Sigmoid colon (tissue), 6 donors: ENCODE measurements at regions not wholly inside any gene's neighbourhood (a gene's known extent, or its start where the extent isn't known, plus 50 kb on each side); places are given as distances from the start of the nearest gene placed in this dataset.

Source experiments
- DNase-seq: peaks from one replicate; pipeline ENCODE4 v3.0.0-alpha.2; 2019
- H3K27ac ChIP-seq, 4 donors: fragments of 200-600 bp; sonication (generic); one replicate each; pipeline ENCODE4 v1.5.1; 2016 to 2019; ENCODE audit warnings: mild to moderate bottlenecking in 1 of 4
- H3K27me3 ChIP-seq, 3 donors: fragments of 200-600 bp; sonication (generic); one replicate each; pipeline ENCODE4 v1.5.1; 2019; ENCODE audit warnings: mild to moderate bottlenecking in 1 of 3
- H3K36me3 ChIP-seq, 4 donors: fragments of 200-600 bp; sonication (generic); one replicate each; pipeline ENCODE4 v1.5.1; 2016 to 2019
- H3K4me1 ChIP-seq, 4 donors: fragments of 200-600 bp; sonication (generic); one replicate each; pipeline ENCODE4 v1.5.1; 2017 to 2019
- H3K4me3 ChIP-seq, 4 donors: fragments of 200-600 bp; sonication (generic); one replicate each; pipeline ENCODE4 v1.5.1; 2017 to 2019; ENCODE audit warnings: mild to moderate bottlenecking in 2 of 4, moderate library complexity in 1 of 4
- H3K9me3 ChIP-seq, 4 donors: fragments of 200-600 bp in 3 of 4; sonication (generic) in 3 of 4; one replicate each; pipeline versions ENCODE4 v1.5.1 to v1.6.1; 2013 to 2019
- EP300 ChIP-seq, 4 donors: sonication (generic); formaldehyde crosslinking; IDR thresholded peaks; one replicate each; pipeline ENCODE4 v1.6.1; 2017; ENCODE audit warnings: antibody characterized with exemption in 4 of 4
- POLR2A ChIP-seq, 2 donors: fragments of 450-650 bp; IDR thresholded peaks; one replicate each; pipeline ENCODE4 v1.6.1; 2016; ENCODE audit warnings: antibody characterized with exemption in 2 of 2, mild to moderate bottlenecking in 2 of 2, moderate library complexity in 2 of 2
- POLR2AphosphoS5 ChIP-seq, 4 donors: sonication (generic); formaldehyde crosslinking; IDR thresholded peaks; one replicate each; pipeline ENCODE4 v1.6.1; 2017; ENCODE audit warnings: antibody characterized with exemption in 4 of 4
- WGBS, 2 donors: extraction: QIAGEN DNeasy Blood & Tissue Kit; methylation state at CpG; one replicate each; pipeline ENCODE4 v1.1.7; 2013; 5-methylcytosine and 5-hydroxymethylcytosine counted together
- intact Hi-C: fragments of 100-400 bp; cut with DNase I; formaldehyde crosslinking; loops from one replicate; pipeline ENCODE4 v1.15.1; 2023
- TF ChIP-seq, protein P1 (sequence below), 4 experiments: fragments of 450-650 bp in 3 of 4; fragments of 200-600 bp in 1 of 4; IDR thresholded peaks; one replicate each; pipeline ENCODE4 v1.5.1; 2016 to 2019; ENCODE audit warnings: antibody characterized with exemption in 4 of 4, mild to moderate bottlenecking in 3 of 4, moderate library complexity in 2 of 4
- donor health status: healthy with polysubstance abuse.
- donor health status: healthy.

DNA sequence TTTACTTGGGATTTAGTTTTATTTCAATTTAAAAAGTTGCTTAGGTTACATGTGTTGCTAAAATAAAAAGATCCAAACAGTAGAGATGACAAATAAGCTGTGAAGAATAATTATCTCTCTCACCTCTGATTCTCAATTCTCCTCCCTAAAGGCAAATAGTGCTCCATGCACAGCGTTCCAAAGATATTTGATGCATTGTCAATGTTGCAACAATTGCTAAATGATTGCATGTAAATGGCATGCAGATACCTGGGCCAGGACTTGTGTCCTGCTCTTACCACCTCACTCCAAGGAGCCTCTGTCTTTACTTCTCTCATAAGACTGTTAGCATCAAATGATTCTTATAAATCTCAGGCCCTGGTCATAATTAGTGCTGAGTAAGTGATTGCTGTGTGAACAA is 217.7 kb downstream of the SEC23IP start:
- Histone ChIP-seq H3K27ac (no peak overlapping the region), H3K27me3 (no peaks in the 10 kb centered on the region), H3K9me3 (no peaks in the 10 kb centered on the region), H3K36me3 (no peaks in the 10 kb centered on the region), H3K4me1 (no peaks in the 10 kb centered on the region), H3K4me3 (no peak overlapping the region)
- TF ChIP-seq EP300 (IDR thresholded peaks at IDR 0.05) (no peak), POLR2AphosphoS5 (IDR thresholded peaks at IDR 0.05) (no peak), POLR2A (IDR thresholded peaks at IDR 0.05) (no peak)
- TF ChIP-seq, protein P1, sequence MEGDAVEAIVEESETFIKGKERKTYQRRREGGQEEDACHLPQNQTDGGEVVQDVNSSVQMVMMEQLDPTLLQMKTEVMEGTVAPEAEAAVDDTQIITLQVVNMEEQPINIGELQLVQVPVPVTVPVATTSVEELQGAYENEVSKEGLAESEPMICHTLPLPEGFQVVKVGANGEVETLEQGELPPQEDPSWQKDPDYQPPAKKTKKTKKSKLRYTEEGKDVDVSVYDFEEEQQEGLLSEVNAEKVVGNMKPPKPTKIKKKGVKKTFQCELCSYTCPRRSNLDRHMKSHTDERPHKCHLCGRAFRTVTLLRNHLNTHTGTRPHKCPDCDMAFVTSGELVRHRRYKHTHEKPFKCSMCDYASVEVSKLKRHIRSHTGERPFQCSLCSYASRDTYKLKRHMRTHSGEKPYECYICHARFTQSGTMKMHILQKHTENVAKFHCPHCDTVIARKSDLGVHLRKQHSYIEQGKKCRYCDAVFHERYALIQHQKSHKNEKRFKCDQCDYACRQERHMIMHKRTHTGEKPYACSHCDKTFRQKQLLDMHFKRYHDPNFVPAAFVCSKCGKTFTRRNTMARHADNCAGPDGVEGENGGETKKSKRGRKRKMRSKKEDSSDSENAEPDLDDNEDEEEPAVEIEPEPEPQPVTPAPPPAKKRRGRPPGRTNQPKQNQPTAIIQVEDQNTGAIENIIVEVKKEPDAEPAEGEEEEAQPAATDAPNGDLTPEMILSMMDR (IDR thresholded peaks at IDR 0.05) = no peak
- DNase-seq = no peak
- intact Hi-C loops = no loop called here
- 36 to 79% methylated on average over 1 of the region's 1 CpG for WGBS, 2 donors

DNA sequence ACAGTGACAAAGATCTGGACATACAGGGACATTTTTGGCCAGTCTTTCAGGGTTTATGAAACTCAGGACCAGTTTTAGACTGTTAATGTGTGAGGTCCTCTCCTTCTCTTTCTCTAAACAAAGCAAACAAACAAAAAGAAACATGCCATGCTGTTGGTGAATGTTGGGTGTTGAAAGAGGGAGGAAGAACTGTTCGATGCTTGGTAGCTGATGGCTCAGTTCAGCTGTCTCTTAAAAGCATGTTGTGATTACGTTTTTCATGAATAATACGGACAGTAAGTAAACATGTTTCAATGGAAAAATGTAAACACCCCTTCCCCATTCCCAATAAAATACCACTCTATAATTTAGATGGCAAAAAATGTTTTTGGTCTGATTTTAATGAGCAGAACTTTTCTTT is 219.1 kb downstream of the SEC23IP start:
- no peak overlapping the region for H3K4me3 ChIP-seq
- intact Hi-C loops = no loop called here
- no peaks in the 10 kb centered on the region for H3K9me3 ChIP-seq
- no peak overlapping the region for H3K27ac ChIP-seq
- TF ChIP-seq, protein P1 (IDR thresholded peaks at IDR 0.05) = no peak
- no peak for TF ChIP-seq POLR2AphosphoS5 (IDR thresholded peaks at IDR 0.05)
- no peak for TF ChIP-seq EP300 (IDR thresholded peaks at IDR 0.05)
- no peak for TF ChIP-seq POLR2A (IDR thresholded peaks at IDR 0.05)
- no peak for DNase-seq
- WGBS, 2 donors = 46 to 48% methylated on average over 3 of the region's 3 CpGs
- no peaks in the 10 kb centered on the region for H3K4me1 ChIP-seq
- H3K27me3 ChIP-seq = no peaks in the 10 kb centered on the region
- no peaks in the 10 kb centered on the region for H3K36me3 ChIP-seq

DNA sequence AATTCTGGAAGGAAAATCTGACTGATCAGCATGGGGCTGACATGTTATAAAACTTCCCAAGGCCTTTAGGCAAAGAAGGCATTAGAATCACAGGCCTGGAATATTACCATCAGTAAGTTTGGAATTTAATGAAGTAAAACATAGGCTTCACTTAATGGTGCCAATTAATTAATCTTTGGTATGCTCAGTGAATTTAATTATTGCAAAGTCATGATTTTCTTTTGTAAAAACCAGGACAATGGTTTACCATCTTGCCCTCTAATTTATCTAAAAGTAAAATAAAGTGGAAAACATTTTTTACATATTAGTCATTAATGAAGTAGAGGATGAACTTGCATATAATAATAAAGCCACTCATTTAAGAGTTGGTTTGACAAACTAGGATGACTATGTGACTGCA is 220.3 kb downstream of the SEC23IP start:
- intact Hi-C loops = no loop called here

DNA sequence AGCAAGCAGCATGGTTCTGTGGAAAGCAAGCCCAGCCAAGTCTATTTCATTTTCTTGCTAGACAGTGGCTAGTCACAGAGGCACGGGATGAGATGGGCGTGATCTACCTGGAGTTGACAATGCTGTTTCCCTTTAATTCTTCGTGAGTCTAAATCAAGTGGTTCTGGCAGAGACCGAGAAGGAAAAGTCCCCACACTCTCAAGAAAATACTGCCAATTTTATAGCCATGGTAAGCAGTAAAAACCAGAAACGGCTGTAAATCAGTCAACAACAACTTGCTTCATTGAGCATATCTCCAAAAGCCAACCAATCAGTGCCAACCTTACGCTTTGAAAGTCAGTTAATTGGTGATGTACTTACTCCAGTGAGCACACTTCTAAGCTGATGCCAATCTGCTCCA is 223.4 kb downstream of the SEC23IP start:
- Histone ChIP-seq H3K27me3 (peaks cover 0 to 6% (median 0%) of the 10 kb centered on the region in 3 donors), H3K36me3 (no peaks in the 10 kb centered on the region), H3K9me3 (no peaks in the 10 kb centered on the region), H3K4me1 (no peaks in the 10 kb centered on the region), H3K4me3 (no peak overlapping the region), H3K27ac (no peak overlapping the region)
- TF ChIP-seq, protein P1 (IDR thresholded peaks at IDR 0.05) = no peak
- TF ChIP-seq POLR2AphosphoS5 (IDR thresholded peaks at IDR 0.05) (no peak), EP300 (IDR thresholded peaks at IDR 0.05) (no peak), POLR2A (IDR thresholded peaks at IDR 0.05) (no peak)
- DNase-seq = no peak
- intact Hi-C loops = no loop called here
- whole genome bisulfite sequencing, 2 donors = 11 to 47% methylated on average over 6 of the region's 6 CpGs

More for the DNA sequence above, 220.3 kb downstream of the SEC23IP start:
- no peak overlapping the region for H3K4me3 ChIP-seq
- no peak for DNase-seq
- no peak overlapping the region for H3K27ac ChIP-seq
- H3K27me3 ChIP-seq = peaks cover 0 to 6% (median 0%) of the 10 kb centered on the region in 3 donors
- no peaks in the 10 kb centered on the region for H3K36me3 ChIP-seq
- no peak for TF ChIP-seq EP300 (IDR thresholded peaks at IDR 0.05)
- TF ChIP-seq POLR2AphosphoS5 (IDR thresholded peaks at IDR 0.05) = no peak
- TF ChIP-seq, protein P1 (IDR thresholded peaks at IDR 0.05) = no peak
- TF ChIP-seq POLR2A (IDR thresholded peaks at IDR 0.05) = no peak
- H3K9me3 ChIP-seq = no peaks in the 10 kb centered on the region
- no peaks in the 10 kb centered on the region for H3K4me1 ChIP-seq

DNA sequence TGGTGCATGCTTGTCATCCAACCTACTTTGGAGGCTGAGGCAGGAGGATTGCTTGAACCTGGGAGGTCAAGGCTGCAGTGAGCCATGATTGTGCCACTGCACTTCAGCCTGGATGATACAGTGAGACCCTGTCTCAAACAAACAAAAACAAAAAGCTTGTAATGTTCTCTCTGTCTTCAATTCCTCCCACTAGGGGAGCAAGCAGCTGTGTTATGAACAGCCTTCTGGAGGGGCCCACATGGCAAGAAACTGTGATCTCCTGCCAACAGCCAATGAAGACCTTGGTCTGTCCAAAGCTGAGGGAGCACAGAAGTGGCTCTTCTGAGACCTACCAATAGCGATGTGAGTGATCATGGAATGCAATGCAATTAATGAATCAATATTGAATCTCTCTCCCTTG is 229.2 kb downstream of the SEC23IP start:
- H3K27me3 ChIP-seq = peaks cover 0 to 6% (median 0%) of the 10 kb centered on the region in 3 donors
- no peaks in the 10 kb centered on the region for H3K9me3 ChIP-seq
- no peak overlapping the region for H3K4me3 ChIP-seq
- DNase-seq = no peak
- no peaks in the 10 kb centered on the region for H3K36me3 ChIP-seq
- 92 to 96% methylated on average over 1 of the region's 1 CpG for WGBS, 2 donors
- H3K4me1 ChIP-seq = no peaks in the 10 kb centered on the region
- TF ChIP-seq POLR2A (IDR thresholded peaks at IDR 0.05) (no peak), EP300 (IDR thresholded peaks at IDR 0.05) (no peak), POLR2AphosphoS5 (IDR thresholded peaks at IDR 0.05) (no peak)
- TF ChIP-seq, protein P1 (IDR thresholded peaks at IDR 0.05) = no peak
- no peak overlapping the region for H3K27ac ChIP-seq
- intact Hi-C loops = no loop called here
